ENCODE measurements at regions not wholly inside any gene's neighbourhood (a gene's known extent, or its start where the extent isn't known, plus 50 kb on each side); places are given as distances from the start of the nearest gene placed in this dataset.
"Not testable (repeated sequence)": the region's sequence is repeated elsewhere in the genome, so short reads cannot be mapped to it uniquely, and the experiment has no call there.

DNA sequence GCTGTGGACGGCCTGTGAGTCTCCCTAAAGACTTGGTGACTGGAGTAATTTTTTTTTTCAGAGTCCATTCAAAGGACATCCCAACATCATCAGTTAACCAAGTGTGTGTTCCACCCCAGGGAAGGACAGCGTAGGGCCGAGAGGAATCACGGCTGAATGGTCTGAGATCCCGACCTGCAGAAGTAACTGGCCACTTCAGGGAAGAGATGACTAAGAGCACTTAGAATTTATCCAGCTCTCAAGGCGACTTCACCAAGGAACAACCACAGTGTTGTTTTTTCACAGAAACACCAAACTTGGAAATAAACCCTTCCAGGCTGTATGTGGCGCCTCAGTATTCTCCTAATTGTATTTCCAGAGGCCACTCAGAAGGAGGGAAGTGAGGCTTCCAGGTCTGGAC is 231.6 kb downstream of the FNDC1 start:
- WGBS, 3 donors, result 79 to 85% (median 84%) methylated on average over 7 of the region's 7 CpGs
- Histone ChIP-seq H3K27ac (ENCODE audit: low read depth in 1 of 3, low read length in 2 of 3) (no peak overlapping the region), H3K4me1 (ENCODE audit: control insufficient read depth in 3 of 3, insufficient read depth in 2 of 3, low read depth in 1 of 3, low read length in 2 of 3) (no peaks in the 10 kb centered on the region), H3K9me3 (ENCODE audit: control insufficient read depth in 2 of 2, insufficient read depth in 1 of 2, low read depth in 1 of 2, low read length in 1 of 2) (peaks cover 0 to 3% of the 10 kb centered on the region in 2 donors), H3K36me3 (ENCODE audit: control insufficient read depth in 3 of 3, insufficient read depth in 2 of 3, low read depth in 1 of 3, low read length in 3 of 3) (no peaks in the 10 kb centered on the region), H3K27me3 (ENCODE audit: control insufficient read depth in 3 of 3, insufficient read depth in 3 of 3, low read length in 3 of 3) (no peaks in the 10 kb centered on the region), H3K4me3 (ENCODE audit: low read depth in 1 of 3, low read length in 3 of 3) (no peak overlapping the region)
- FAIRE-seq, result no peak
- DNase-seq, result no peak

DNA sequence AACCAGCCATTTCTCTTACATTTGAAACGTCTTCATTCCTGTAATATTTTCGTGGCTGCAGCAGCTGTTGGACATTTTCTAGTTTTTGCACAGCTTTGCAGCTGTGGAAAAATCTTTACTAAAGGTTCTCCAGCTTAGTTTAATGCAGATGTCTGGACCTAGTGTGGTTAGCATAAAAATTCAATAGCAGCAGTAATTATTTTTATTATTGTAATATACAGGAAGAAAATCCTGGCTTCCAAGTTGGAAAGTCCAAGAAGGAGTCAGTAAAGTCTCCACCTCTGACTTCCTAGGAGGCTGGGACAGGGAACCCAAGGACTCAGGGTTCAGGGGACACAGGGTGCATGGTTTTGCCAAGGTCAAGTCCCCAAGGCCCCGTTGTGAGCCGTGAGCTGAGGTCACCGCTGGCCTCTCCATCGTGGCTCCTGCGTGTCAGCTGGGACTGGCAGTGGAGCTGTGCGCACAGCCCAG is 230.6 kb downstream of the FNDC1 start:
- Histone ChIP-seq H3K4me1 (ENCODE audit: control insufficient read depth in 3 of 3, insufficient read depth in 2 of 3, low read depth in 1 of 3, low read length in 2 of 3) (no peaks in the 10 kb centered on the region), H3K9me3 (ENCODE audit: control insufficient read depth in 2 of 2, insufficient read depth in 1 of 2, low read depth in 1 of 2, low read length in 1 of 2) (peaks cover 0 to 3% of the 10 kb centered on the region in 2 donors), H3K36me3 (ENCODE audit: control insufficient read depth in 3 of 3, insufficient read depth in 2 of 3, low read depth in 1 of 3, low read length in 3 of 3) (no peaks in the 10 kb centered on the region), H3K4me3 (ENCODE audit: low read depth in 1 of 3, low read length in 3 of 3) (no peak overlapping the region), H3K27me3 (ENCODE audit: control insufficient read depth in 3 of 3, insufficient read depth in 3 of 3, low read length in 3 of 3) (no peaks in the 10 kb centered on the region), H3K27ac (ENCODE audit: low read depth in 1 of 3, low read length in 2 of 3) (no peak overlapping the region)
- no peak for DNase-seq
- WGBS, 3 donors, result 59 to 69% (median 62%) methylated on average over 8 of the region's 8 CpGs
- no peak for FAIRE-seq

DNA sequence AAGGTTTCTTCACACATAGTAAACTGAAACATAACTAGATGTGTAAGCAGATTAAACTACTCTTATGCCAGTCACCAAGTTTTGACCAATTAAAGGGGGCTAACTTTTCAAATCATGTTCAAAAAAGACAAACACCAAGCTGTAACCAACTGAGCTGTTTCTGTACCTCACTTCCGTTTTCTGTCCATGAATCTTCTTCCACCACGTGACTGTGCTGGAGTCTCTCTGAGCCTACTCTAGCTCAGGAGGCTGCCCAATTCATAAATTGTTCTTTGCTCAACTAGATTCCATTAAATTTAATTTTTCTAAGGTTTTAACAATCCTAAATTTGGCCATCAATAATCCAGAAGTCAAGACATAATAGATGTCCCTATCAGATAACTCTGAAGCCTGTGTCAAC is 229.4 kb downstream of the FNDC1 start:
- H3K4me3 ChIP-seq (ENCODE audit: low read depth in 1 of 3, low read length in 3 of 3), result no peak overlapping the region
- no peak overlapping the region for H3K27ac ChIP-seq (ENCODE audit: low read depth in 1 of 3, low read length in 2 of 3)
- no peaks in the 10 kb centered on the region for H3K36me3 ChIP-seq (ENCODE audit: control insufficient read depth in 3 of 3, insufficient read depth in 2 of 3, low read depth in 1 of 3, low read length in 3 of 3)
- no peaks in the 10 kb centered on the region for H3K27me3 ChIP-seq (ENCODE audit: control insufficient read depth in 3 of 3, insufficient read depth in 3 of 3, low read length in 3 of 3)
- FAIRE-seq (no peak), DNase-seq (no peak)
- H3K9me3 ChIP-seq (ENCODE audit: control insufficient read depth in 2 of 2, insufficient read depth in 1 of 2, low read depth in 1 of 2, low read length in 1 of 2), result peaks cover 0 to 7% of the 10 kb centered on the region in 2 donors
- WGBS, 3 donors, result 63 to 83% (median 72%) methylated on average over 2 of the region's 2 CpGs
- H3K4me1 ChIP-seq (ENCODE audit: control insufficient read depth in 3 of 3, insufficient read depth in 2 of 3, low read depth in 1 of 3, low read length in 2 of 3), result no peaks in the 10 kb centered on the region

DNA sequence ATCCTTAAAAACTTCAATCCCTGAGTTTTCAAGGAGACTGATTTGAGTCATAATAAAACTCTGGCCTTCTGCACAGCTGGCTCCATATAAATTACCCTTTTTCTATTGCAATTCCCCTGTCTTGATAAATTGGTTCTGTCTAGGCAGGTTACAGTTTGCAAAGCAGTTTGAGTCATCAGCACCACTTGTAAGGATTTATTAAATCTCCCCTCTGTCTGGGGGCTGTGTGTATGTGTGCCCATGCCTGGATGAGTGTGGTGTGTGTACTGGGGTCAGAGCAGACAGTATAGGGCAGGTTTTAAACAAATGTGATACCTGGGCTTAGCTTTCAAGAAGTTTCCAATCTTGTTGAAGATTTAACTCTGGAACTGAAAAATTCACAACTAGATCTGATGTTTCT is 228.6 kb downstream of the FNDC1 start:
- Histone ChIP-seq H3K4me1 (ENCODE audit: control insufficient read depth in 3 of 3, insufficient read depth in 2 of 3, low read depth in 1 of 3, low read length in 2 of 3) (no peaks in the 10 kb centered on the region), H3K4me3 (ENCODE audit: low read depth in 1 of 3, low read length in 3 of 3) (no peak overlapping the region), H3K9me3 (ENCODE audit: control insufficient read depth in 2 of 2, insufficient read depth in 1 of 2, low read depth in 1 of 2, low read length in 1 of 2) (peaks cover 0 to 8% of the 10 kb centered on the region in 2 donors), H3K27ac (ENCODE audit: low read depth in 1 of 3, low read length in 2 of 3) (no peak overlapping the region), H3K27me3 (ENCODE audit: control insufficient read depth in 3 of 3, insufficient read depth in 3 of 3, low read length in 3 of 3) (no peaks in the 10 kb centered on the region), H3K36me3 (ENCODE audit: control insufficient read depth in 3 of 3, insufficient read depth in 2 of 3, low read depth in 1 of 3, low read length in 3 of 3) (no peaks in the 10 kb centered on the region)
- DNase-seq, result no peak
- FAIRE-seq, result no peak

DNA sequence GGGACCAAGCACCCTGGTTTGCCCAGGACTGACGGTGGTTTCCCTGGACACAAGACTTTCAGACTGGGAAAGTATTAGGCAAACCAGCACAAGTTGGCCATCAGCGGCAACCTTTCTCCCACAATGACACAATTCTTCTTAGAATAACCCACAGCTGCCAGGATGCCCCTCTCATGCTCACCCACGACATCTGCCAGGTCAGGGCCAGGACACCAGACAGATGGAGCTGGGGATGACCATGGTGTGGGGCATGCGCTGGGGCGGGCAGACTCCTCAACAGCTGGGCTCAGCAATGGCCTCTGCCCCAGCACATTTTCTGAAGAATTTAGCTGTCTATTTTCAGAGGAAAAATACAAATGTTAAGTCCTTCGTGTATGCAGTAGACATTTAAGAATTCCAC is 226.4 kb downstream of the FNDC1 start:
- no peak for FAIRE-seq
- Histone ChIP-seq H3K9me3 (ENCODE audit: control insufficient read depth in 2 of 2, insufficient read depth in 1 of 2, low read depth in 1 of 2, low read length in 1 of 2) (peaks cover 0 to 8% of the 10 kb centered on the region in 2 donors), H3K4me1 (ENCODE audit: control insufficient read depth in 3 of 3, insufficient read depth in 2 of 3, low read depth in 1 of 3, low read length in 2 of 3) (no peaks in the 10 kb centered on the region), H3K36me3 (ENCODE audit: control insufficient read depth in 3 of 3, insufficient read depth in 2 of 3, low read depth in 1 of 3, low read length in 3 of 3) (no peaks in the 10 kb centered on the region), H3K4me3 (ENCODE audit: low read depth in 1 of 3, low read length in 3 of 3) (no peak overlapping the region), H3K27ac (ENCODE audit: low read depth in 1 of 3, low read length in 2 of 3) (no peak overlapping the region), H3K27me3 (ENCODE audit: control insufficient read depth in 3 of 3, insufficient read depth in 3 of 3, low read length in 3 of 3) (peaks cover 0 to 1% (median 0%) of the 10 kb centered on the region in 3 donors)
- WGBS, 3 donors, result 82 to 84% (median 83%) methylated on average over 6 of the region's 6 CpGs
- DNase-seq, result no peak

DNA sequence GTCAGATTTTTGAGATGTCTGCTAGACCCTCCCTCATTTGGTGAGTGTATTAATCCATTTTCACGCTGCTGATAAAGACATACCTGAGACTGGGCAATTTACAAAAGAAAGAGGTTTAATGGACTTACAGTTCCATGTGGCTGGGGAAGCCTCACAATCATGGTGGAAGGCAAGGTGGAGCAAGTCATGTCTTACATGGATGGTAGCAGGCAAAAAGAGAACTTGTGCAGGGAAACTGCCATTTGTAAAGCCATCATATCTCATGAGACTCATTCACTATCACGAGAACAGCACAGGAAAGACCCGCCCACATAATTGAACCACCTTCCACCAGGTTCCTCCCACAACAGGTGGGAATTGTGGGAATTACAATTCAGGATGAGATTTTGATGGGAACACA is 223.5 kb downstream of the FNDC1 start:
- H3K27ac ChIP-seq (ENCODE audit: low read depth in 1 of 3, low read length in 2 of 3); H3K36me3 ChIP-seq (ENCODE audit: control insufficient read depth in 3 of 3, insufficient read depth in 2 of 3, low read depth in 1 of 3, low read length in 3 of 3); FAIRE-seq; H3K4me3 ChIP-seq (ENCODE audit: low read depth in 1 of 3, low read length in 3 of 3); H3K9me3 ChIP-seq (ENCODE audit: control insufficient read depth in 2 of 2, insufficient read depth in 1 of 2, low read depth in 1 of 2, low read length in 1 of 2); H3K4me1 ChIP-seq (ENCODE audit: control insufficient read depth in 3 of 3, insufficient read depth in 2 of 3, low read depth in 1 of 3, low read length in 2 of 3); DNase-seq; H3K27me3 ChIP-seq (ENCODE audit: control insufficient read depth in 3 of 3, insufficient read depth in 3 of 3, low read length in 3 of 3): not testable (repeated sequence)
- 66 to 77% (median 69%) methylated on average over 3 of the region's 3 CpGs for WGBS, 3 donors

DNA sequence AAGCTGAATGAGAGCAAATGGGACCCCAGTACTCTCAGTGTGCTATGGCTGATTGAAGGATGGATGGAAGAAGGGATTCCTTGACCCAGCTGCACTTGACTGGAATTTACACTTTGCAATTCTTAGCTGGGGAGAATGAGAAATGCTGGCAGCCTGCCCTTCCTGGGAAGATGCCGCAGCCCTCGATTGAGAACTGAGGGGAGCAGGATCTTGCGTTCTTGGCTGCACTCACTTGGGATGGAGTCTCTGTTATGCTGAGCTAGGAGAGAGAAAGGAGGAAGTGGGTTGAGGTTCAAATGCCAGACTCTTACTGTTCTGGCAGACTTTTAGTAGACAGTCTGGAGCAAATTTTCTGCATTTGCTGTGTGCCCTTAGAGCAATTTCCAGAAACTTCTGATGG is 221.2 kb downstream of the FNDC1 start:
- Histone ChIP-seq H3K36me3 (ENCODE audit: control insufficient read depth in 3 of 3, insufficient read depth in 2 of 3, low read depth in 1 of 3, low read length in 3 of 3) (no peaks in the 10 kb centered on the region), H3K4me3 (ENCODE audit: low read depth in 1 of 3, low read length in 3 of 3) (no peak overlapping the region), H3K27me3 (ENCODE audit: control insufficient read depth in 3 of 3, insufficient read depth in 3 of 3, low read length in 3 of 3) (peaks cover 0 to 6% (median 0%) of the 10 kb centered on the region in 3 donors), H3K4me1 (ENCODE audit: control insufficient read depth in 3 of 3, insufficient read depth in 2 of 3, low read depth in 1 of 3, low read length in 2 of 3) (peaks cover 0 to 2% (median 0%) of the 10 kb centered on the region in 3 donors), H3K27ac (ENCODE audit: low read depth in 1 of 3, low read length in 2 of 3) (no peak overlapping the region), H3K9me3 (ENCODE audit: control insufficient read depth in 2 of 2, insufficient read depth in 1 of 2, low read depth in 1 of 2, low read length in 1 of 2) (peaks cover 0 to 8% of the 10 kb centered on the region in 2 donors)
- 58 to 87% (median 81%) methylated on average over 3 of the region's 3 CpGs for WGBS, 3 donors
- DNase-seq (no peak), FAIRE-seq (no peak)

DNA sequence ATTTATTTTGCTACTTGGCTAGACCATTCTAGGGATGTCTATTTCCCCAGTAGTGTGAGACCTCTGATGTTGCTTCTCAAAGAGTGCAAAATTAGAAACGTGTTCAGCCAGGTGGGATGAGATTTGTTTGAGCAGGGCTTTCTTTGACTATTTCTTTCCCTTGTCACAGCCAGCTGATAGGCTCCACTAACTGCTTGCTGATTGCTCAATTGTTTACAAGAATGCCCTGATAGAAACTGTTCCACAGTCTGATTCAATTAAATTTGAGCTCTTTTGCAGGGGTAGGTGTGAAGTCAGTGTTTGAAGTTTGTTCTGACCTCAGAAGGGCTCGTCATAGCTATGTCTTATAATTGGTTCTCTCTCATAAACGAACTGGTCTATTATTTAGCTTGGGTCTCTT is 220.5 kb downstream of the FNDC1 start:
- H3K4me1 ChIP-seq (ENCODE audit: control insufficient read depth in 3 of 3, insufficient read depth in 2 of 3, low read depth in 1 of 3, low read length in 2 of 3), result peaks cover 0 to 2% (median 0%) of the 10 kb centered on the region in 3 donors
- peaks cover 0 to 8% of the 10 kb centered on the region in 2 donors for H3K9me3 ChIP-seq (ENCODE audit: control insufficient read depth in 2 of 2, insufficient read depth in 1 of 2, low read depth in 1 of 2, low read length in 1 of 2)
- peaks cover 0 to 6% (median 0%) of the 10 kb centered on the region in 3 donors for H3K27me3 ChIP-seq (ENCODE audit: control insufficient read depth in 3 of 3, insufficient read depth in 3 of 3, low read length in 3 of 3)
- DNase-seq, result no peak
- H3K4me3 ChIP-seq (ENCODE audit: low read depth in 1 of 3, low read length in 3 of 3), result no peak overlapping the region
- WGBS, 3 donors, result 8 to 34% (median 20%) methylated on average over 3 of the region's 3 CpGs
- no peaks in the 10 kb centered on the region for H3K36me3 ChIP-seq (ENCODE audit: control insufficient read depth in 3 of 3, insufficient read depth in 2 of 3, low read depth in 1 of 3, low read length in 3 of 3)
- no peak for FAIRE-seq
- no peak overlapping the region for H3K27ac ChIP-seq (ENCODE audit: low read depth in 1 of 3, low read length in 2 of 3)

DNA sequence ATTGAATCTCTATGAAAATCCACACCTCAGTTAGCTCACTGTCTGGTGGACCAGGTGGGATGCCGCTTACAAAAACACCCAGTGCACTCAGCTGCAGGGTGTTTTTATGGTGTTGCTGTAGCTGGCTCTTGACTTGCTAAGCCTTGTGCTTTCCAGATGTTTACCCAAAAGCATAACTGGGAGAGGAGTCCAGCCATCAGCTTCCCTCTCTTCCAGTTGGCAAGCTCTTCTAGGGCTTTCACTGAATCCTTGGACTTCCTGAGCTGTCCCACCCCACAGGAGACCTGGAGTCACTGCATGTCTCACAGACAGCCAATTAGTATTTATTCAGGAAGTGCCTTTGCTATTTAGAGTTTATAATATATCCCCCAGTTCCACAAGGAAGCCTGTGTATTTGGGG is 210.9 kb downstream of the FNDC1 start:
- WGBS, 3 donors, result 76 to 89% (median 78%) methylated on average over 1 of the region's 1 CpG
- no peak for FAIRE-seq

More for the DNA sequence above, 210.9 kb downstream of the FNDC1 start:
- Histone ChIP-seq H3K4me3 (ENCODE audit: low read depth in 1 of 3, low read length in 3 of 3) (no peak overlapping the region), H3K27me3 (ENCODE audit: control insufficient read depth in 3 of 3, insufficient read depth in 3 of 3, low read length in 3 of 3) (no peaks in the 10 kb centered on the region), H3K36me3 (ENCODE audit: control insufficient read depth in 3 of 3, insufficient read depth in 2 of 3, low read depth in 1 of 3, low read length in 3 of 3) (no peaks in the 10 kb centered on the region), H3K9me3 (ENCODE audit: control insufficient read depth in 2 of 2, insufficient read depth in 1 of 2, low read depth in 1 of 2, low read length in 1 of 2) (peaks cover 0 to 3% of the 10 kb centered on the region in 2 donors), H3K4me1 (ENCODE audit: control insufficient read depth in 3 of 3, insufficient read depth in 2 of 3, low read depth in 1 of 3, low read length in 2 of 3) (no peaks in the 10 kb centered on the region), H3K27ac (ENCODE audit: low read depth in 1 of 3, low read length in 2 of 3) (no peak overlapping the region)
- no peak for DNase-seq

Measured in small intestine (tissue), 7 donors.